Cardiac fibroblast (primary cell): ENCODE measurements at regions not wholly inside any gene's neighbourhood (a gene's known extent, or its start where the extent isn't known, plus 50 kb on each side); places are given as distances from the start of the nearest gene placed in this dataset.
A peak's percentile ranks its signal among the peaks of the same experiment; 100 is the strongest.

Source experiments
- DNase-seq, 2 donors: peaks; one replicate each; pipeline versions ENCODE4 v3.0.0 to v3.0.0-alpha.2; 2010; ENCODE audit warnings: low read depth in 2 of 2
- H3K4me3 ChIP-seq, 2 donors: replicated peaks in 1 of 2; 1 replicate in 1 of 2; 2 replicates in 1 of 2; pipeline ENCODE4 v1.5.1; 2011; ENCODE audit warnings: low read depth in 2 of 2, low read length in 2 of 2, mild to moderate bottlenecking in 2 of 2, moderate library complexity in 1 of 2
- CTCF ChIP-seq: IDR thresholded peaks from one replicate; pipeline ENCODE4 v1.5.1; 2011; ENCODE audit warnings: low read depth, mild to moderate bottlenecking, low read length, inconsistent platforms

GRCh38 chr3:36295296-36295695 is 85.0 kb upstream of the STAC start:
- H3K4me3 ChIP-seq, result no peak overlapping the region
- TF ChIP-seq CTCF, result no peak
- peak in 1 of 2 donors; percentile 12 for DNase-seq

- no peak overlapping the region for H3K4me3 ChIP-seq
- DNase-seq, result no peak
- TF ChIP-seq CTCF, result no peak
Observed at GRCh38 chr3:36297195-36297594, 83.1 kb upstream of the STAC start.

GRCh38 chr3:36298188-36298587 is 82.1 kb upstream of the STAC start:
- no peak overlapping the region for H3K4me3 ChIP-seq
- no peak for DNase-seq
- TF ChIP-seq CTCF, result no peak

- no peak for DNase-seq
- TF ChIP-seq CTCF, result no peak
- no peak overlapping the region for H3K4me3 ChIP-seq
Observed at GRCh38 chr3:36302158-36302509, 78.2 kb upstream of the STAC start.

- no peak overlapping the region for H3K4me3 ChIP-seq
- no peak for DNase-seq
- TF ChIP-seq CTCF, result no peak
Observed at GRCh38 chr3:36302626-36303025, 77.7 kb upstream of the STAC start.

- no peak overlapping the region for H3K4me3 ChIP-seq
- DNase-seq, result peak in 1 of 2 donors; percentile 7
- TF ChIP-seq CTCF, result no peak
Observed at GRCh38 chr3:36303286-36303685, 77.0 kb upstream of the STAC start.

- no peak for TF ChIP-seq CTCF
- H3K4me3 ChIP-seq, result no peak overlapping the region
- peak in 1 of 2 donors; percentile 64 for DNase-seq
Observed at GRCh38 chr3:36305929-36306520, 74.3 kb upstream of the STAC start.
